Endothelial cell of umbilical vein (primary cell): ENCODE measurements at regions not wholly inside any gene's neighbourhood (a gene's known extent, or its start where the extent isn't known, plus 50 kb on each side); places are given as distances from the start of the nearest gene placed in this dataset.

Source experiments
- BruUV-seq: library from RNA; stranded (reverse); fragments of 400-500 nt; replicated peaks from 2 replicates; lab custom pipeline; 2021; lab: Mats Ljungman, UMichigan
- CTCF ChIA-PET: fragments of 300-600, 350-600 bp; sonication (Branson Sonifier 250); formaldehyde crosslinking; loops from one replicate; lab custom pipeline; 2021; ENCODE audit warnings: antibody characterized with exemption, inconsistent platforms; lab: Charles Lee
- POLR2A ChIA-PET: fragments of 300-600, 350-600 bp; sonication (Branson Sonifier 250); formaldehyde crosslinking; loops from one replicate; lab custom pipeline; 2021; ENCODE audit warnings: antibody characterized with exemption, inconsistent platforms; lab: Charles Lee
- DNase-seq: peaks from one replicate; pipeline ENCODE4 v3.0.0-alpha.2; 2011; ENCODE audit warnings: low read depth, low spot score
- FAIRE-seq: peaks from 2 replicates; lab custom pipeline; 2011; peaks lifted over from hg19 to GRCh38; lab: Jason Lieb, UNC
- H2AFZ ChIP-seq: 2 replicates; pipeline ENCODE4 v1.6.0; 2012; ENCODE audit warnings: low read depth, low read length, control low read depth, inconsistent platforms
- H3K27ac ChIP-seq: 2 replicates; pipeline ENCODE4 v1.5.1; 2011; ENCODE audit warnings: low read depth, mild to moderate bottlenecking, control low read depth, low read length, moderate library complexity; ENCODE audit not compliant: insufficient read depth
- H3K27me3 ChIP-seq, 2 experiments: 2 replicates each; pipeline versions ENCODE4 v1.6.0 to v1.6.1; 2011; ENCODE audit warnings: low read length in 2 of 2, mixed read lengths in 1 of 2; ENCODE audit not compliant: control insufficient read depth in 2 of 2, insufficient read depth in 2 of 2
- H3K36me3 ChIP-seq, 2 experiments: 2 replicates in 1 of 2; 3 replicates in 1 of 2; pipeline ENCODE4 v1.5.1; 2011; ENCODE audit warnings: low read length in 2 of 2, mild to moderate bottlenecking in 1 of 2, moderate library complexity in 1 of 2; ENCODE audit not compliant: control insufficient read depth in 2 of 2, insufficient read depth in 2 of 2; ENCODE audit errors: extremely low read depth in 1 of 2
- H3K4me1 ChIP-seq: 3 replicates; pipeline ENCODE4 v1.5.1; 2011; ENCODE audit warnings: mild to moderate bottlenecking, low read length; ENCODE audit not compliant: control insufficient read depth, insufficient read depth; ENCODE audit errors: extremely low read depth
- H3K4me2 ChIP-seq: 2 replicates; pipeline ENCODE4 v1.6.1; 2011; ENCODE audit warnings: low read length, control low read depth, mixed read lengths; ENCODE audit not compliant: insufficient read depth
- H3K4me3 ChIP-seq, 3 experiments: fragments of 200-600 bp in 1 of 3; sonication (generic), shearing (Covaris generic) in 1 of 3; replicated peaks in 1 of 3; 2 replicates each; pipeline ENCODE4 v1.5.1; 2011 to 2016; ENCODE audit warnings: control low read depth in 3 of 3, low read length in 3 of 3, mild to moderate bottlenecking in 2 of 3, inconsistent platforms in 1 of 3, low read depth in 1 of 3, moderate library complexity in 1 of 3; ENCODE audit not compliant: insufficient read depth in 1 of 3
- H3K79me2 ChIP-seq: 2 replicates; pipeline ENCODE4 v1.6.0; 2012; ENCODE audit warnings: low read length, inconsistent platforms; ENCODE audit not compliant: control insufficient read depth, insufficient read depth
- H3K9ac ChIP-seq: replicated peaks from 2 replicates; pipeline ENCODE3; 2011; ENCODE audit warnings: low read length, control low read depth; ENCODE audit not compliant: insufficient read depth; ENCODE audit errors: extremely low read depth
- H3K9me1 ChIP-seq: replicated peaks from 3 replicates; pipeline ENCODE4 v1.6.0; 2011; ENCODE audit warnings: mild to moderate bottlenecking, low read length; ENCODE audit not compliant: control insufficient read depth, insufficient read depth; ENCODE audit errors: extremely low read depth
- H3K9me3 ChIP-seq: replicated peaks from 2 replicates; pipeline ENCODE4 v1.5.1; 2012; ENCODE audit warnings: low read length, inconsistent platforms; ENCODE audit not compliant: control insufficient read depth, insufficient read depth
- H4K20me1 ChIP-seq: replicated peaks from 2 replicates; pipeline ENCODE3; 2011; ENCODE audit warnings: mild to moderate bottlenecking, low read length; ENCODE audit not compliant: control insufficient read depth, insufficient read depth; ENCODE audit errors: extremely low read depth
- CTCF ChIP-seq, 2 donors: IDR thresholded peaks; 1 replicate in 1 of 2; 2 replicates in 1 of 2; pipeline ENCODE4 v1.5.1; 2011; ENCODE audit warnings: low read length in 2 of 2, mild to moderate bottlenecking in 2 of 2, moderate library complexity in 2 of 2, control low read depth in 1 of 2, inconsistent platforms in 1 of 2, low read depth in 1 of 2; ENCODE audit not compliant: insufficient read depth in 1 of 2; ENCODE audit errors: extremely low read depth in 1 of 2
- EZH2 ChIP-seq: IDR thresholded peaks from 2 replicates; pipeline ENCODE4 v1.6.1; 2012; ENCODE audit warnings: borderline replicate concordance, low read depth, mild to moderate bottlenecking, moderate library complexity, low read length, inconsistent platforms; ENCODE audit not compliant: severe bottlenecking
- FOS ChIP-seq: IDR thresholded peaks from 2 replicates; pipeline ENCODE4 v1.6.1; 2011; ENCODE audit warnings: mild to moderate bottlenecking, low read length, moderate library complexity, borderline replicate concordance; ENCODE audit not compliant: insufficient read depth
- GATA2 ChIP-seq: IDR thresholded peaks from 2 replicates; pipeline ENCODE4 v1.7.0; 2011; ENCODE audit warnings: low read depth, mild to moderate bottlenecking, moderate library complexity, mixed read lengths, low read length; ENCODE audit not compliant: insufficient read length, insufficient read depth
- JUN ChIP-seq: IDR thresholded peaks from 2 replicates; pipeline ENCODE4 v1.6.1; 2011; ENCODE audit warnings: borderline replicate concordance, low read depth; ENCODE audit not compliant: insufficient read length, insufficient read depth
- MAX ChIP-seq: IDR thresholded peaks from 2 replicates; pipeline ENCODE4 v1.6.1; 2011; ENCODE audit not compliant: insufficient read depth, insufficient read length
- MYC ChIP-seq: IDR thresholded peaks from one replicate; pipeline ENCODE4 v1.6.1; 2011; ENCODE audit warnings: mild to moderate bottlenecking, low read depth, low read length
- POLR2A ChIP-seq: IDR thresholded peaks from 2 replicates; pipeline ENCODE4 v1.6.1; 2012; ENCODE audit warnings: low read depth, mild to moderate bottlenecking, control low read depth, low read length
- POLR2AphosphoS5 ChIP-seq: IDR thresholded peaks from 2 replicates; pipeline ENCODE4 v1.6.1; 2012; ENCODE audit warnings: low read depth, mild to moderate bottlenecking, control low read depth, low read length, moderate library complexity; ENCODE audit not compliant: insufficient read depth
- dilution Hi-C: fragments of 300-500 bp; cut with MboI; formaldehyde crosslinking; loops from one replicate; pipeline ENCODE4 v1.15.0; 2019; ENCODE audit warnings: low sequenced_read_pairs; ENCODE audit not compliant: extremely low pct_ligation_motif_present
- intact Hi-C: fragments of 100-400 bp; cut with micrococcal nuclease; formaldehyde crosslinking; loops from one replicate; pipeline ENCODE4 v1.10.0; 2022

DNA sequence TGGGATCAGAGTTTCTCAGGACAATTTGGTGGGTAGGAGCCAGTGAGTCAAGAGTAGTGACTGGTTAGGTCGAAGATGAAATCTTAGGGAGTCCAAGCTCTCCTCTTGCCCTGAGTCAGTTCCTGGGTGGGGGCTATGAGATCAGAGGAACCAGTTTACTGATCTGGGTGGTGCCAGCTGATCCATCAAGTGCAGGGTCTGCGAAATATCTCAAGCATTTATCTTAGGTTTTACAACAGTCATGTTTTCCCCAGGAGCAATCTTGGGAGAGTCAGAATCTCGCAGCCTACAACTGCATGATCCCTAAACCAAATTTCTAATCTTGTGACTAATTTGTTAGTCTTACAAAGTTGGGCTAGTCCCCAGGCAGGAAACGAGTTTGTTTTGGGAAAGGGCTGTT is 1833.2 kb upstream of the PCDH7 start:
- Histone ChIP-seq H3K4me1 (no peaks in the 10 kb centered on the region), H2AFZ (no peak overlapping the region), H3K36me3 (no peaks in the 10 kb centered on the region), H3K9me1 (no peaks in the 10 kb centered on the region), H3K4me2 (no peak overlapping the region), H4K20me1 (no peaks in the 10 kb centered on the region), H3K27me3 (no peaks in the 10 kb centered on the region), H3K79me2 (no peaks in the 10 kb centered on the region), H3K4me3 (no peak overlapping the region), H3K27ac (no peak overlapping the region), H3K9ac (no peak overlapping the region), H3K9me3 (no peaks in the 10 kb centered on the region)
- ChIA-PET POLR2A (no interaction called here), CTCF (no interaction called here)
- no peak for FAIRE-seq
- dilution Hi-C loops: no loop called here
- no peak for TF ChIP-seq FOS
- no peak for TF ChIP-seq EZH2
- TF ChIP-seq POLR2A: no peak
- TF ChIP-seq POLR2AphosphoS5: no peak
- TF ChIP-seq MYC: no peak
- TF ChIP-seq GATA2: no peak
- TF ChIP-seq MAX: no peak
- TF ChIP-seq JUN: no peak
- no peak for TF ChIP-seq CTCF (IDR thresholded peaks at IDR 0.05; ENCODE audit: extremely low read depth in 1 of 2, insufficient read depth in 1 of 2, low read depth in 1 of 2, low read length in 2 of 2)
- intact Hi-C loops: no loop called here
- BruUV-seq: no TSS peak
- DNase-seq: no peak
